ENCODE measurements at regions not wholly inside any gene's neighbourhood (a gene's known extent, or its start where the extent isn't known, plus 50 kb on each side); places are given as distances from the start of the nearest gene placed in this dataset.

DNA sequence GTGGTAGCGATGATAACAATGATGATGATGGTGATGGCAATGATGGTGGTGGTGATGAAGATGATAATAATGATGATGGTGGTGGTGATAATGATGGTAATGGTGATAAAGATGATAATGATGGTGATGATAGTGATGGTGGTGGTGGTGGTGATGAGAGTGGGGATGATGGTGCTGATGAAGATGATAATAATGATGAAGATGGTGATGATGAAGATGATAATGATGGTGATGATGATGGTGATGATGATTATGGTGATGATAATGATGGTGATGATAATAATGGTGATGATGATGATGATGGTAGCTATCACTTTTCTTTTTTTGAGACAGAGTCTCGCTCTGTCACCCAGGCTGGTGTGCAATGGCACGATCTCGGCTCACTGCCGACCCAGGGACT lies 144.5 kb upstream of the PCBD1 start:
- TF ChIP-seq ZNF354C (tag by site-specific recombination; IDR thresholded peaks at IDR 0.05; ENCODE audit: borderline replicate concordance, low read depth) (no peak), SP2 (tag by site-specific recombination; IDR thresholded peaks at IDR 0.05) (no peak), ZNF776 (tag by site-specific recombination; IDR thresholded peaks at IDR 0.05; ENCODE audit: borderline replicate concordance) (peak; percentile 56; the same call in 1 of the 2 replicates), HOXC10 (CRISPR knock-in tag; IDR thresholded peaks at IDR 0.05) (no peak), ZNF621 (tag by site-specific recombination; IDR thresholded peaks at IDR 0.05) (no peak)
- TF ChIP-seq, protein P1, sequence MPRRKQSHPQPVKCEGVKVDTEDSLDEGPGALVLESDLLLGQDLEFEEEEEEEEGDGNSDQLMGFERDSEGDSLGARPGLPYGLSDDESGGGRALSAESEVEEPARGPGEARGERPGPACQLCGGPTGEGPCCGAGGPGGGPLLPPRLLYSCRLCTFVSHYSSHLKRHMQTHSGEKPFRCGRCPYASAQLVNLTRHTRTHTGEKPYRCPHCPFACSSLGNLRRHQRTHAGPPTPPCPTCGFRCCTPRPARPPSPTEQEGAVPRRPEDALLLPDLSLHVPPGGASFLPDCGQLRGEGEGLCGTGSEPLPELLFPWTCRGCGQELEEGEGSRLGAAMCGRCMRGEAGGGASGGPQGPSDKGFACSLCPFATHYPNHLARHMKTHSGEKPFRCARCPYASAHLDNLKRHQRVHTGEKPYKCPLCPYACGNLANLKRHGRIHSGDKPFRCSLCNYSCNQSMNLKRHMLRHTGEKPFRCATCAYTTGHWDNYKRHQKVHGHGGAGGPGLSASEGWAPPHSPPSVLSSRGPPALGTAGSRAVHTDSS (tag by site-specific recombination; IDR thresholded peaks at IDR 0.05), result peak; percentile 99
- no peak overlapping the region for H3K27ac ChIP-seq (ENCODE audit: extremely low read depth, low read depth, low read length)
- POLR2A ChIA-PET, result no interaction called here
- H3K9me3 ChIP-seq (ENCODE audit: control insufficient read depth, insufficient read depth, low read depth, low read length), result no peaks in the 10 kb centered on the region
- no peaks in the 10 kb centered on the region for H3K4me1 ChIP-seq (ENCODE audit: control insufficient read depth, insufficient read depth, low read length)
- no peak overlapping the region for H3K4me3 ChIP-seq (ENCODE audit: low read depth, low read length)
- CTCF ChIA-PET, result no interaction called here
- H3K36me3 ChIP-seq (ENCODE audit: control insufficient read depth in 2 of 2, insufficient read depth in 1 of 2, low read length in 2 of 2), result no peaks in the 10 kb centered on the region

DNA sequence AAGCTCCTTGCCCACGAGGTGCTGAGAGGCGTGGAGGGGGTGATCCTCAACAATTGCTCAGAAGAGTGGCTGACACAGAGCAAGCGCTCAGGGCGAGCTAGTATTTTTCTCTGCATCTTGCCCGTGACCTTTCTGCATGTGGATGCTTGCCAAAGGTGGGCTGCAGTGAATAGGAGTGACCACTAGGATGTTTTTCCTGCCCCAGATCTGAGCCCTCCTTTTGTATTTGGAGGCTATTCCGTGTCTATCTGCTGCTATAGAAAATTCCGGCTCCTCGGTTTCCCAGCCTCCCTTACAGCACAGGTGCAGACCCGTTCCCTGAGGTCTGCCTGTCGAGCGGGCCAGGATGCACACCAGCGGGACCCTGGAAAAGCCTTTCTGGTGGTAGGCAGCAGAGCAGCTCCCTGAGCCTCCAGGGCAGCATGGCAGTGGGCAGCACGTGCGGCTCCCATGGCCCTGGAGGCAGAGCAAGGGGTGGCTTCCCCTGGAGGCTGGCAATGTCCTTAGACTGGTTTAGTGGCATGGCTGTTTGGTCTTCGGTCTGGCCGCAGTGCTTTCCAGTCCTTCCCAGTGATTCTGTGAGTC lies 145.1 kb upstream of the PCBD1 start:
- H3K36me3 ChIP-seq (ENCODE audit: control insufficient read depth in 2 of 2, insufficient read depth in 1 of 2, low read length in 2 of 2), result no peaks in the 10 kb centered on the region
- no peaks in the 10 kb centered on the region for H3K9me3 ChIP-seq (ENCODE audit: control insufficient read depth, insufficient read depth, low read depth, low read length)
- no peaks in the 10 kb centered on the region for H3K4me1 ChIP-seq (ENCODE audit: control insufficient read depth, insufficient read depth, low read length)
- no peak overlapping the region for H3K4me3 ChIP-seq (ENCODE audit: low read depth, low read length)
- ChIA-PET CTCF (no interaction called here), POLR2A (no interaction called here)
- TF ChIP-seq ZNF239 (tag by site-specific recombination; IDR thresholded peaks at IDR 0.05) (no peak), YY2 (tag by site-specific recombination; IDR thresholded peaks at IDR 0.05) (no peak), ZNF169 (tag by site-specific recombination; IDR thresholded peaks at IDR 0.05) (no peak), ZNF146 (tag by site-specific recombination; IDR thresholded peaks at IDR 0.05) (no peak), ZNF121 (tag by site-specific recombination; IDR thresholded peaks at IDR 0.05) (no peak)
- no peak overlapping the region for H3K27ac ChIP-seq (ENCODE audit: extremely low read depth, low read depth, low read length)

DNA sequence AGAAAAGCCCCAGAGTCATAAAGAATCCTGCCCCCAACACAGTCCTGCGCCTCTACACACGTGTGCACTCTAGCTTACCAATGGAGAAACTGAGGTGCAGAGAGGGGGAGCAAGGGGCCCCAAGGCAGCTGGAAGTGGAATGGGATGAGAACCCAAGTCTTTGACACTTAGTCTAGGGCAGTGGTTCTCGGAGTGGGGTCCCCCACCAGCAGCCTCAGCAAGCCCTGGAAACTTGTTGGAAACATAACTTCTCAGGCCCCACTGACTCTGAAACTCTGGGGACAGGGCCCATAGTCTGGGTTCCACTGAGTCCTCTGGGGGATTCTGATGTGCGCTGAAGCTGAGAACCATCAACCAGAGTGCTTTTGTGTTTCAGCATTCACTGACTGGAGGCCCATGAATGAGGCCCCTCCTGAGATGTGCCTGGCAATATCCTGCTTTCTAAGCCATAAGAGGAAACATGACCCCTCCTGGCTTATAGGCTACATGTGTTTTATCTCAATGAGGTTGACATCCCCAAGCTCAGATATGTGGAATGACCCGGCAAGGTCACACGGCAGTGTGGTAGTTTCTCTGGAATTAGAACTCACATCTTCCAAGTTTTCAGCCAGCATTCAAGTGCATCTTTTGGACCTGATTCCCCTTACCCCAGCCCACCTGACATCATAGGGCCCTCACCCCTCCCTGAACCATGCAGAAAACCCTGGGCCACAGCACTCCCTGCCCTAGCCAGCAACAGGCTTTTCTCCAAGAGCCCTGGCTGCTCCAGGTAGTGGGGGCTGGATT lies 147.3 kb upstream of the PCBD1 start:
- Histone ChIP-seq H3K9me3 (ENCODE audit: control insufficient read depth, insufficient read depth, low read depth, low read length) (no peaks in the 10 kb centered on the region), H3K4me3 (ENCODE audit: low read depth, low read length) (no peak overlapping the region), H3K4me1 (ENCODE audit: control insufficient read depth, insufficient read depth, low read length) (no peaks in the 10 kb centered on the region), H3K27ac (ENCODE audit: extremely low read depth, low read depth, low read length) (no peak overlapping the region), H3K36me3 (ENCODE audit: control insufficient read depth in 2 of 2, insufficient read depth in 1 of 2, low read length in 2 of 2) (no peaks in the 10 kb centered on the region)
- ChIA-PET POLR2A (no interaction called here), CTCF (no interaction called here)
- TF ChIP-seq ZNF394 (tag by site-specific recombination; IDR thresholded peaks at IDR 0.05; ENCODE audit: borderline replicate concordance), result no peak
- peak; percentile 51; the same call in 1 of the 2 replicates for TF ChIP-seq SCRT2 (tag by site-specific recombination; IDR thresholded peaks at IDR 0.05)

DNA sequence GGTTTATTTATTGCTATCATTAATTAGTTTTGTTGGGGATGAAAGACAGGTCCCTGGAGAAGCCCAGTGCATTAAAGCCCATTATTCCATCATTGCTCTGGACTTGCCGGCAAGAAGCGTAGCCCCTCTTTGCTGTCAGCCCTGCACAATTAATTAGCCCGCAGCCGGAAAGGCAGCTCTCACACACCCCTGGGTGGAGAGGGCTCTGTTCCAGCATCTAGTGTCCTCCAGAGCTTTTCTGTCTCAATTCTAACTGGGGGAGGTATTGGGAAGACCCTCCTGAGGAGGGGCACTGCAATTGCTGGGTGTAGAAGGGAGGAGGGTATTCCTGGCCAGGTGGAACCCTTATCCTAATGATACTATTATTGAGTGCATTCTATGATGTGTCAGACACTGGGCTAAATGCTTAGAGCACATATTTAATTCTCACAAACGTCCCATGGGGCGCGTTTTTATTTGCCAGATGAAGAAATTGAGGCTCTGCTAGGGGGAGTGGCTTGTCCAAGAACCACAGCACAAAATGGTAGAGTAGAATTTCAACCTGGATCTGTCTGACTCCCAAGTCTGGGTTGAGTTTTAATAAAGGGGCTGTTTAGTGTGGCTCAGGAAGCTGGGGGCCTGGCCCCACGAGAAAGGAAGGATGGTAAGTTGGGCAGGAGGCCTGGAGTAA lies 148.1 kb upstream of the PCBD1 start:
- Histone ChIP-seq H3K27ac (ENCODE audit: extremely low read depth, low read depth, low read length) (no peak overlapping the region), H3K4me3 (ENCODE audit: low read depth, low read length) (no peak overlapping the region), H3K9me3 (ENCODE audit: control insufficient read depth, insufficient read depth, low read depth, low read length) (no peaks in the 10 kb centered on the region), H3K36me3 (ENCODE audit: control insufficient read depth in 2 of 2, insufficient read depth in 1 of 2, low read length in 2 of 2) (no peaks in the 10 kb centered on the region), H3K4me1 (ENCODE audit: control insufficient read depth, insufficient read depth, low read length) (no peaks in the 10 kb centered on the region)
- ChIA-PET POLR2A (no interaction called here), CTCF (no interaction called here)
- peak; percentile 65 for TF ChIP-seq ZNF341 (tag by site-specific recombination; IDR thresholded peaks at IDR 0.05; ENCODE audit: low read depth)
- TF ChIP-seq, protein P2, sequence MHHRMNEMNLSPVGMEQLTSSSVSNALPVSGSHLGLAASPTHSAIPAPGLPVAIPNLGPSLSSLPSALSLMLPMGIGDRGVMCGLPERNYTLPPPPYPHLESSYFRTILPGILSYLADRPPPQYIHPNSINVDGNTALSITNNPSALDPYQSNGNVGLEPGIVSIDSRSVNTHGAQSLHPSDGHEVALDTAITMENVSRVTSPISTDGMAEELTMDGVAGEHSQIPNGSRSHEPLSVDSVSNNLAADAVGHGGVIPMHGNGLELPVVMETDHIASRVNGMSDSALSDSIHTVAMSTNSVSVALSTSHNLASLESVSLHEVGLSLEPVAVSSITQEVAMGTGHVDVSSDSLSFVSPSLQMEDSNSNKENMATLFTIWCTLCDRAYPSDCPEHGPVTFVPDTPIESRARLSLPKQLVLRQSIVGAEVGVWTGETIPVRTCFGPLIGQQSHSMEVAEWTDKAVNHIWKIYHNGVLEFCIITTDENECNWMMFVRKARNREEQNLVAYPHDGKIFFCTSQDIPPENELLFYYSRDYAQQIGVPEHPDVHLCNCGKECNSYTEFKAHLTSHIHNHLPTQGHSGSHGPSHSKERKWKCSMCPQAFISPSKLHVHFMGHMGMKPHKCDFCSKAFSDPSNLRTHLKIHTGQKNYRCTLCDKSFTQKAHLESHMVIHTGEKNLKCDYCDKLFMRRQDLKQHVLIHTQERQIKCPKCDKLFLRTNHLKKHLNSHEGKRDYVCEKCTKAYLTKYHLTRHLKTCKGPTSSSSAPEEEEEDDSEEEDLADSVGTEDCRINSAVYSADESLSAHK (tag by site-specific recombination; IDR thresholded peaks at IDR 0.05), result no peak

All from HEK293 (cell line).